Stimulated activated naive CD4-positive, alpha-beta T cell treated with Interleukin-2 at 50 U/mL for 16 hours (primary cell): ENCODE measurements at regions not wholly inside any gene's neighbourhood (a gene's known extent, or its start where the extent isn't known, plus 50 kb on each side); places are given as distances from the start of the nearest gene placed in this dataset.
"Not testable (repeated sequence)": the region's sequence is repeated elsewhere in the genome, so short reads cannot be mapped to it uniquely, and the experiment has no call there.

Experiments used
- DNase-seq: peaks from one replicate; lab custom pipeline; 2025; lab: John Stamatoyannopoulos, UW

GRCh38 chr14:55977392-55978150 lies 140.6 kb upstream of the PELI2 start:
- DNase-seq: no peak

- no peak for DNase-seq
These were observed 139.1 kb upstream of the PELI2 start for GRCh38 chr14:55979096-55979495.

- DNase-seq: no peak
These were observed 138.4 kb upstream of the PELI2 start for GRCh38 chr14:55979781-55980180.

GRCh38 chr14:55980970-55981369 lies 137.2 kb upstream of the PELI2 start:
- DNase-seq: no peak

GRCh38 chr14:55986069-55986468 lies 132.1 kb upstream of the PELI2 start:
- DNase-seq: no peak

- no peak for DNase-seq
These were observed 117.4 kb upstream of the PELI2 start for GRCh38 chr14:56000846-56001245.

GRCh38 chr14:56002342-56002741 lies 115.9 kb upstream of the PELI2 start:
- no peak for DNase-seq

- DNase-seq: peak; percentile 31
These were observed 115.2 kb upstream of the PELI2 start for GRCh38 chr14:56002876-56003625.

GRCh38 chr14:56004323-56004722 lies 113.9 kb upstream of the PELI2 start:
- DNase-seq: no peak

- DNase-seq: peak; percentile 1
These were observed 113.4 kb upstream of the PELI2 start for GRCh38 chr14:56004786-56005185.

- no peak for DNase-seq
These were observed 112.8 kb upstream of the PELI2 start for GRCh38 chr14:56005191-56006053.

- not testable (repeated sequence) for DNase-seq
These were observed 110.7 kb upstream of the PELI2 start for GRCh38 chr14:56007491-56007890.

GRCh38 chr14:56008150-56008549 lies 110.1 kb upstream of the PELI2 start:
- DNase-seq: no peak

- not testable (repeated sequence) for DNase-seq
These were observed 109.5 kb upstream of the PELI2 start for GRCh38 chr14:56008661-56009060.

- no peak for DNase-seq
These were observed 94.5 kb upstream of the PELI2 start for GRCh38 chr14:56023661-56024081.

GRCh38 chr14:56025191-56025590 lies 93.0 kb upstream of the PELI2 start:
- no peak for DNase-seq

- no peak for DNase-seq
These were observed 91.7 kb upstream of the PELI2 start for GRCh38 chr14:56026506-56026905.

- no peak for DNase-seq
These were observed 90.8 kb upstream of the PELI2 start for GRCh38 chr14:56027421-56027820.

- DNase-seq: no peak
These were observed 90.1 kb upstream of the PELI2 start for GRCh38 chr14:56027916-56028712.

- no peak for DNase-seq
These were observed 81.9 kb upstream of the PELI2 start for GRCh38 chr14:56036353-56036752.

- DNase-seq: no peak
These were observed 78.1 kb upstream of the PELI2 start for GRCh38 chr14:56040121-56040520.

- DNase-seq: no peak
These were observed 74.0 kb upstream of the PELI2 start for GRCh38 chr14:56044196-56044595.
